Natural killer cell (primary cell): ENCODE measurements at regions not wholly inside any gene's neighbourhood (a gene's known extent, or its start where the extent isn't known, plus 50 kb on each side); places are given as distances from the start of the nearest gene placed in this dataset.

Experiments used
- ATAC-seq, 3 donors: fragments of 150-1000 bp in 2 of 3; fragments of 200-7000 bp in 1 of 3; cut with Tn5 transposase; 1 replicate in 1 of 3; 2 replicates in 2 of 3; pipeline ENCODE4 v1.10.0; 2021; ENCODE audit warnings: mild to moderate bottlenecking in 2 of 3, moderate library complexity in 2 of 3
- DNase-seq, 2 donors: peaks; one replicate each; pipeline versions ENCODE4 v3.0.0 to v3.0.0-alpha.2; 2013 to 2021; ENCODE audit warnings: mixed read lengths in 1 of 2
- H3K27ac ChIP-seq: one replicate; pipeline ENCODE4 v1.5.1; 2013; ENCODE audit warnings: mild to moderate bottlenecking, low read length
- H3K27me3 ChIP-seq: one replicate; pipeline ENCODE4 v1.6.1; 2013; ENCODE audit warnings: low read length; ENCODE audit not compliant: control insufficient read depth, insufficient read depth
- H3K36me3 ChIP-seq: one replicate; pipeline ENCODE4 v1.6.1; 2013; ENCODE audit warnings: low read length; ENCODE audit not compliant: control insufficient read depth, insufficient read depth
- H3K4me1 ChIP-seq: one replicate; pipeline ENCODE4 v1.6.1; 2013; ENCODE audit warnings: low read length; ENCODE audit not compliant: control insufficient read depth, insufficient read depth
- H3K4me3 ChIP-seq: one replicate; pipeline ENCODE4 v1.5.1; 2013; ENCODE audit warnings: low read length
- H3K9me3 ChIP-seq: one replicate; pipeline ENCODE4 v1.6.1; 2013; ENCODE audit warnings: low read length; ENCODE audit not compliant: control insufficient read depth, insufficient read depth
- H3K27ac Mint-ChIP-seq, 2 donors: one replicate each; pipeline ENCODE4 v1.8.0; 2022; ENCODE audit warnings: mild to moderate bottlenecking in 2 of 2, mixed read lengths in 2 of 2, moderate library complexity in 1 of 2
- H3K27me3 Mint-ChIP-seq, 2 donors: one replicate each; pipeline ENCODE4 v1.8.0; 2022; ENCODE audit warnings: low read depth in 2 of 2, mixed read lengths in 2 of 2
- H3K36me3 Mint-ChIP-seq: one replicate; pipeline ENCODE4 v1.8.0; 2022; ENCODE audit warnings: mixed read lengths
- H3K4me1 Mint-ChIP-seq, 2 donors: one replicate each; pipeline ENCODE4 v1.8.0; 2022; ENCODE audit warnings: mixed read lengths in 2 of 2
- H3K4me3 Mint-ChIP-seq: one replicate; pipeline ENCODE4 v1.8.0; 2022; ENCODE audit warnings: mild to moderate bottlenecking, moderate library complexity, mixed read lengths
- H3K9me3 Mint-ChIP-seq, 2 donors: one replicate each; pipeline ENCODE4 v1.8.0; 2022; ENCODE audit warnings: mixed read lengths in 2 of 2
- WGBS: methylation state at CpG from one replicate; pipeline ENCODE4 v1.1.7; 2013; ENCODE audit warnings: missing lambda C conversion rate; ENCODE audit not compliant: insufficient coverage; 5-methylcytosine and 5-hydroxymethylcytosine counted together
- intact Hi-C: fragments of 100-400 bp; cut with micrococcal nuclease; formaldehyde crosslinking; loops from one replicate; pipeline ENCODE4 v1.14.2; 2022
- TF ChIP-seq, protein P1 (sequence below): fragments of 200-600 bp; IDR thresholded peaks from one replicate; pipeline ENCODE4 v1.8.0; 2022; ENCODE audit warnings: antibody characterized with exemption

- no peaks in the 10 kb centered on the region for H3K36me3 ChIP-seq
- Mint-ChIP-seq H3K27ac (no peak overlapping the region), H3K27me3 (no peaks in the 10 kb centered on the region), H3K4me1 (no peaks in the 10 kb centered on the region), H3K36me3 (no peaks in the 10 kb centered on the region), H3K4me3 (no peak overlapping the region), H3K9me3 (peaks cover 5 to 19% of the 10 kb centered on the region in 2 donors)
- DNase-seq: no peak
- H3K4me3 ChIP-seq: no peak overlapping the region
- WGBS: 72% methylated on average over 8 of the region's 8 CpGs
- TF ChIP-seq, protein P1, sequence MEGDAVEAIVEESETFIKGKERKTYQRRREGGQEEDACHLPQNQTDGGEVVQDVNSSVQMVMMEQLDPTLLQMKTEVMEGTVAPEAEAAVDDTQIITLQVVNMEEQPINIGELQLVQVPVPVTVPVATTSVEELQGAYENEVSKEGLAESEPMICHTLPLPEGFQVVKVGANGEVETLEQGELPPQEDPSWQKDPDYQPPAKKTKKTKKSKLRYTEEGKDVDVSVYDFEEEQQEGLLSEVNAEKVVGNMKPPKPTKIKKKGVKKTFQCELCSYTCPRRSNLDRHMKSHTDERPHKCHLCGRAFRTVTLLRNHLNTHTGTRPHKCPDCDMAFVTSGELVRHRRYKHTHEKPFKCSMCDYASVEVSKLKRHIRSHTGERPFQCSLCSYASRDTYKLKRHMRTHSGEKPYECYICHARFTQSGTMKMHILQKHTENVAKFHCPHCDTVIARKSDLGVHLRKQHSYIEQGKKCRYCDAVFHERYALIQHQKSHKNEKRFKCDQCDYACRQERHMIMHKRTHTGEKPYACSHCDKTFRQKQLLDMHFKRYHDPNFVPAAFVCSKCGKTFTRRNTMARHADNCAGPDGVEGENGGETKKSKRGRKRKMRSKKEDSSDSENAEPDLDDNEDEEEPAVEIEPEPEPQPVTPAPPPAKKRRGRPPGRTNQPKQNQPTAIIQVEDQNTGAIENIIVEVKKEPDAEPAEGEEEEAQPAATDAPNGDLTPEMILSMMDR: no peak
- H3K9me3 ChIP-seq: no peaks in the 10 kb centered on the region
- H3K27me3 ChIP-seq: no peaks in the 10 kb centered on the region
- no peak for ATAC-seq
- intact Hi-C loops: no loop called here
- H3K4me1 ChIP-seq: no peaks in the 10 kb centered on the region
- H3K27ac ChIP-seq: no peak overlapping the region
Measured at GRCh38 chr3:62940771-62941563, 65.8 kb upstream of the CADPS start.

DNA sequence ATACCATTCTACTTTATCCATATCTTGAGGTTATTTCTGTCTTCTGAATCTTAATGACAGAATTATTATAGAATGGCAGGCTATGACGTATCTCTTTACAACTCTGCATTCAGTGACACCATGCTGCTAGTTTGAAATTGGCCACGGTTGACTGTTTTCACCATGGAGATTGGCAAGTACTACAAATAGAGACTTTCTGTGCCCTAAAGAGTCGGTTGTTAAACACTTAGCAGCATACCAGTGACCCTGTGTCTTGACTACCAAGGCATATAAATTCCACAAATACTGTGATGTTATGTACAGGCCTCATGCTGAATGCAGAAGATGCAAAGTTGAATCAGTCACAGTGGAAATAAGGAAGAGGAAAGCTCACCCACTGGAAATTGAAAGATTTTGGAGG is 67.0 kb upstream of the CADPS start:
- Histone ChIP-seq H3K36me3 (no peaks in the 10 kb centered on the region), H3K9me3 (no peaks in the 10 kb centered on the region), H3K27me3 (no peaks in the 10 kb centered on the region), H3K4me3 (no peak overlapping the region), H3K27ac (no peak overlapping the region), H3K4me1 (no peaks in the 10 kb centered on the region)
- H3K9me3 Mint-ChIP-seq: peaks cover 7 to 18% of the 10 kb centered on the region in 2 donors
- H3K27ac Mint-ChIP-seq: no peak overlapping the region
- H3K4me3 Mint-ChIP-seq: no peak overlapping the region
- ATAC-seq (no peak), DNase-seq (no peak)
- TF ChIP-seq, protein P1: no peak
- no peaks in the 10 kb centered on the region for H3K27me3 Mint-ChIP-seq
- H3K4me1 Mint-ChIP-seq: no peaks in the 10 kb centered on the region
- H3K36me3 Mint-ChIP-seq: no peaks in the 10 kb centered on the region
- 68% methylated on average over 3 of the region's 3 CpGs for WGBS
- intact Hi-C loops: no loop called here

DNA sequence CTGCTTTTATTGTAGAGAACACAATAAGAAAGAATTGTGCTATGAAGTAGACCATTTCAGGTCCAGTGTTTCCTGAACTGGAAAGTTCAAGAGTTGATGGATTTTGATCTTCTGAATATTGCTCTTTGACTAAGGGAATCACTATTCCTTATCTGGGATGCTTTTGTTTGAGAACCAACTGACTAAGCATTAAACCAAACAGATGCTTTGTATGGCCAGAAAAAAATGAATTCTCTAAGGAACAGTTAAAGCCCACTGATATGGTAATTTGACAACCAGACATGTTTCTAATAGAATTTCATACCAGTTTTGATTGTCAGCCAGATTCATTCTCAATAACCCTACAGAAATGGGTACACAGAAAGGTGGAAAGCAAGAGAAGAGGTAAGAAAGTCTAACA is 67.5 kb upstream of the CADPS start:
- Histone ChIP-seq H3K9me3 (no peaks in the 10 kb centered on the region), H3K4me3 (no peak overlapping the region), H3K27me3 (no peaks in the 10 kb centered on the region), H3K36me3 (no peaks in the 10 kb centered on the region), H3K4me1 (no peaks in the 10 kb centered on the region), H3K27ac (no peak overlapping the region)
- intact Hi-C loops: no loop called here
- no peaks in the 10 kb centered on the region for H3K36me3 Mint-ChIP-seq
- H3K4me3 Mint-ChIP-seq: no peak overlapping the region
- TF ChIP-seq, protein P1: no peak
- no peak overlapping the region for H3K27ac Mint-ChIP-seq
- peaks cover 5 to 15% of the 10 kb centered on the region in 2 donors for H3K9me3 Mint-ChIP-seq
- no peak for DNase-seq
- no peaks in the 10 kb centered on the region for H3K4me1 Mint-ChIP-seq
- no peaks in the 10 kb centered on the region for H3K27me3 Mint-ChIP-seq
- ATAC-seq: no peak

DNA sequence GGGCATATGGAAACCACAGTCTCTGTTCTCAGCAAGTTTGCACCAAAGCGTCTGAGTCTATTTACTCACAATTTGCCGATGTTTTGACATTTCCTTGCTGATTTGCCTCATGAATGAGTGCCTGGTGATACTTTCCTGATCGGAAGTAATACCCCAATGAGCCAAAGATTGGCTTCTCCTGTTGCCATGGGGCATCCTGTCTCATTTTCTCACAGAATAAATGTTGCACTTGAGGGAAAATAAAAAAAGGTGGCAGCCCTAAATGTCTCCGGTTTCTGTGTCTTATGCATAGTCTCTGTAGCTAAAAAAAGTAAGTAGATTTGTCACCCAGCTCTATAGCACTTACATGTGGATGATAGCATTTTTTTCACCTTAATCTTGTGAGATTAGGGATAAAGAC is 73.7 kb upstream of the CADPS start:
- H3K9me3 ChIP-seq: no peaks in the 10 kb centered on the region
- H3K4me3 ChIP-seq: no peak overlapping the region
- Mint-ChIP-seq H3K36me3 (no peaks in the 10 kb centered on the region), H3K9me3 (peaks cover 7 to 11% of the 10 kb centered on the region in 2 donors), H3K4me3 (no peak overlapping the region), H3K27ac (no peak overlapping the region), H3K27me3 (no peaks in the 10 kb centered on the region), H3K4me1 (no peaks in the 10 kb centered on the region)
- intact Hi-C loops: no loop called here
- ATAC-seq (no peak), DNase-seq (no peak)
- TF ChIP-seq, protein P1: no peak
- 77% methylated on average over 3 of the region's 4 CpGs for WGBS
- no peaks in the 10 kb centered on the region for H3K27me3 ChIP-seq
- no peaks in the 10 kb centered on the region for H3K4me1 ChIP-seq
- H3K36me3 ChIP-seq: no peaks in the 10 kb centered on the region
- H3K27ac ChIP-seq: no peak overlapping the region
